WTC11 (cell line): ENCODE measurements at regions not wholly inside any gene's neighbourhood (a gene's known extent, or its start where the extent isn't known, plus 50 kb on each side); places are given as distances from the start of the nearest gene placed in this dataset.

ENCODE experiments used
- ATAC-seq: fragments of 200-7000 bp; cut with Tn5 transposase; 2 replicates; pipeline ENCODE4 v1.10.0; 2021; ENCODE audit warnings: mild to moderate bottlenecking, moderate library complexity
- CTCF ChIA-PET: fragments of 300-600 bp; sonication (Branson Sonifier 250); formaldehyde crosslinking; loops from one replicate; lab custom pipeline; 2021; ENCODE audit warnings: antibody characterized with exemption; lab: Charles Lee
- POLR2A ChIA-PET: fragments of 350-600 bp; sonication (Branson Sonifier 250); formaldehyde crosslinking; loops from one replicate; lab custom pipeline; 2021; ENCODE audit warnings: antibody characterized with exemption; lab: Charles Lee
- DNase-seq: peaks from one replicate; pipeline ENCODE4 v3.0.0; 2021; ENCODE audit warnings: low spot score
- H3K27ac Mint-ChIP-seq: 2 replicates; pipeline ENCODE4 v1.8.0; 2021; ENCODE audit warnings: mixed read lengths
- H3K27me3 Mint-ChIP-seq: 2 replicates; pipeline ENCODE4 v1.8.0; 2021; ENCODE audit warnings: low read depth, mild to moderate bottlenecking, moderate library complexity, mixed read lengths
- H3K36me3 Mint-ChIP-seq: 2 replicates; pipeline ENCODE4 v1.8.0; 2021; ENCODE audit warnings: mixed read lengths
- H3K4me1 Mint-ChIP-seq: 2 replicates; pipeline ENCODE4 v1.8.0; 2022; ENCODE audit warnings: mixed read lengths
- H3K4me3 Mint-ChIP-seq: 2 replicates; pipeline ENCODE4 v1.8.0; 2021; ENCODE audit warnings: mild to moderate bottlenecking, moderate library complexity, mixed read lengths
- H3K9me3 Mint-ChIP-seq: 2 replicates; pipeline ENCODE4 v1.8.0; 2021; ENCODE audit warnings: mixed read lengths
- AFF4 ChIP-seq: sonication (generic); formaldehyde crosslinking; IDR thresholded peaks from 2 replicates; pipeline ENCODE4 v1.8.1; 2023; ENCODE audit warnings: mild to moderate bottlenecking, missing genetic modification reagents, borderline replicate concordance
- CDX4 ChIP-seq: fragments of 250-450 bp; sonication (Bioruptor Pico); IDR thresholded peaks from 2 replicates; pipeline ENCODE4 v1.9.0; 2021; ENCODE audit warnings: moderate library complexity, mild to moderate bottlenecking, inconsistent platforms, borderline replicate concordance
- E2F5 ChIP-seq: sonication (generic); formaldehyde crosslinking; IDR thresholded peaks from 2 replicates; pipeline ENCODE4 v1.8.1; 2022; ENCODE audit warnings: mild to moderate bottlenecking, moderate library complexity, missing genetic modification reagents
- FOXP4 ChIP-seq: sonication (generic); formaldehyde crosslinking; IDR thresholded peaks from 2 replicates; pipeline ENCODE4 v1.8.0; 2022; ENCODE audit warnings: mild to moderate bottlenecking, missing genetic modification reagents
- GRHL2 ChIP-seq: fragments of 250-450 bp; sonication (Bioruptor Pico); IDR thresholded peaks from 2 replicates; pipeline ENCODE4 v1.8.0; 2022; ENCODE audit warnings: mild to moderate bottlenecking, moderate library complexity; ENCODE audit not compliant: insufficient replicate concordance, severe bottlenecking
- HMGA2 ChIP-seq: fragments of 250-450 bp; sonication (Bioruptor Pico); IDR thresholded peaks from 2 replicates; pipeline ENCODE4 v1.4.0; 2021; ENCODE audit warnings: mild to moderate bottlenecking, moderate library complexity
- IRF2 ChIP-seq: sonication (generic); formaldehyde crosslinking; IDR thresholded peaks from 2 replicates; pipeline ENCODE4 v1.8.0; 2022; ENCODE audit warnings: low read depth, missing genetic modification reagents, borderline replicate concordance
- KAT7 ChIP-seq: sonication (generic); formaldehyde crosslinking; IDR thresholded peaks from 2 replicates; pipeline ENCODE4 v1.8.1; 2023; ENCODE audit warnings: missing genetic modification reagents, mild to moderate bottlenecking, borderline replicate concordance
- MXD4 ChIP-seq: fragments of 250-450 bp; sonication (Bioruptor Pico); IDR thresholded peaks from 2 replicates; pipeline ENCODE4 v1.8.0; 2021; ENCODE audit warnings: mild to moderate bottlenecking, moderate library complexity, borderline replicate concordance
- NFE2L1 ChIP-seq: sonication (generic); formaldehyde crosslinking; IDR thresholded peaks from 2 replicates; pipeline ENCODE4 v1.8.1; 2023; ENCODE audit warnings: missing genetic modification reagents
- NR3C1 ChIP-seq: sonication (generic); formaldehyde crosslinking; conservative IDR thresholded peaks from 2 replicates; pipeline ENCODE4 v1.8.1; 2023; ENCODE audit warnings: low read depth, mild to moderate bottlenecking, missing genetic modification reagents
- TCF7 ChIP-seq: sonication (generic); formaldehyde crosslinking; IDR thresholded peaks from 2 replicates; pipeline ENCODE4 v1.8.0; 2022; ENCODE audit warnings: mild to moderate bottlenecking, low read depth, missing genetic modification reagents, moderate library complexity
- USF2 ChIP-seq: sonication (generic); formaldehyde crosslinking; IDR thresholded peaks from 2 replicates; pipeline ENCODE4 v1.8.1; 2023; ENCODE audit warnings: mild to moderate bottlenecking, missing genetic modification reagents, moderate library complexity
- ZNF121 ChIP-seq: sonication (generic); formaldehyde crosslinking; IDR thresholded peaks from 2 replicates; pipeline ENCODE4 v1.8.0; 2023; ENCODE audit warnings: missing genetic modification reagents
- ZNF138 ChIP-seq: sonication (generic); formaldehyde crosslinking; conservative IDR thresholded peaks from 2 replicates; pipeline ENCODE4 v1.8.1; 2022; ENCODE audit warnings: mild to moderate bottlenecking, moderate library complexity, missing genetic modification reagents
- ZNF232 ChIP-seq: sonication (generic); formaldehyde crosslinking; IDR thresholded peaks from 2 replicates; pipeline ENCODE4 v1.8.0; 2022; ENCODE audit warnings: mild to moderate bottlenecking, missing genetic modification reagents
- ZNF263 ChIP-seq: sonication (generic); formaldehyde crosslinking; IDR thresholded peaks from 2 replicates; pipeline ENCODE4 v1.8.1; 2022; ENCODE audit warnings: low read depth, mild to moderate bottlenecking, moderate library complexity, missing genetic modification reagents
- ZNF671 ChIP-seq: fragments of 250-450 bp; sonication (Bioruptor Pico); IDR thresholded peaks from 2 replicates; pipeline ENCODE4 v1.8.0; 2021; ENCODE audit warnings: mild to moderate bottlenecking
- TF ChIP-seq, protein P1 (sequence below): fragments of 200-600 bp; IDR thresholded peaks from 2 replicates; pipeline ENCODE4 v1.8.0; 2022; ENCODE audit warnings: antibody characterized with exemption
- TF ChIP-seq, protein P2 (sequence below): sonication (generic); formaldehyde crosslinking; IDR thresholded peaks from 2 replicates; pipeline ENCODE4 v1.8.1; 2022; ENCODE audit warnings: mild to moderate bottlenecking, missing genetic modification reagents, moderate library complexity, borderline replicate concordance

GRCh38 chr2:234138836-234139235 lies 88.3 kb downstream of the SPP2 start (continued):
- TF ChIP-seq, protein P1, sequence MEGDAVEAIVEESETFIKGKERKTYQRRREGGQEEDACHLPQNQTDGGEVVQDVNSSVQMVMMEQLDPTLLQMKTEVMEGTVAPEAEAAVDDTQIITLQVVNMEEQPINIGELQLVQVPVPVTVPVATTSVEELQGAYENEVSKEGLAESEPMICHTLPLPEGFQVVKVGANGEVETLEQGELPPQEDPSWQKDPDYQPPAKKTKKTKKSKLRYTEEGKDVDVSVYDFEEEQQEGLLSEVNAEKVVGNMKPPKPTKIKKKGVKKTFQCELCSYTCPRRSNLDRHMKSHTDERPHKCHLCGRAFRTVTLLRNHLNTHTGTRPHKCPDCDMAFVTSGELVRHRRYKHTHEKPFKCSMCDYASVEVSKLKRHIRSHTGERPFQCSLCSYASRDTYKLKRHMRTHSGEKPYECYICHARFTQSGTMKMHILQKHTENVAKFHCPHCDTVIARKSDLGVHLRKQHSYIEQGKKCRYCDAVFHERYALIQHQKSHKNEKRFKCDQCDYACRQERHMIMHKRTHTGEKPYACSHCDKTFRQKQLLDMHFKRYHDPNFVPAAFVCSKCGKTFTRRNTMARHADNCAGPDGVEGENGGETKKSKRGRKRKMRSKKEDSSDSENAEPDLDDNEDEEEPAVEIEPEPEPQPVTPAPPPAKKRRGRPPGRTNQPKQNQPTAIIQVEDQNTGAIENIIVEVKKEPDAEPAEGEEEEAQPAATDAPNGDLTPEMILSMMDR: no peak
- no peak for TF ChIP-seq NR3C1 (CRISPR knock-in tag)

DNA sequence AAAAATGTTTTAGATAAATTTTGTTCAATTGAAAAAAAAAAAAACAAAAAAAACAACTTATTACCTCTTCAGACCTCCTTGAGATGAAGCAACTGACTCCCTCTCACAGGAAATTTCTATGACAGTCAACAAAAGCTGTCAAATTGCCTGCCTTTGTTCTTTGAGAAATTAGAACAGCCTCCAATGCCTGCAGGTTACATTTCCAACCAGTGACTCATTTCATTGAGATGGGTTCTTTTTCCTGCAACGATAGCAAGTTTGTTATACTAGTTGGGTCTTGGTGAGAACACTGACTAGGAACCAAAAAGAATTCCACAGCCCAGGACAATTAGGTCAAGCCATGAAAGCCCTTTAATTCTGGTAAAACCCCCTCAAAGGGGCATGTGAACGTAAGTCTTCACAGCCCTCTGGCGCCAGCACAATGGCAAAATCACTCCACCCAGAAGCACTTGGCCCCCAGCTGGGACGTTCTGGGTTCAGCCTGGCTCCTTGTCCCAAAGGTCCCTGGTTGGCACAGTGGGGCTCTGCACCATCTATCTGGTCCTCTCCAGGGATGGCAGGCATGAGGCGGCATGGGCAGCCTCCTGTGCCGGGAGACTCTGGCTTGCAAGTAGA lies 87.0 kb downstream of the SPP2 start:
- Mint-ChIP-seq H3K36me3 (no peaks in the 10 kb centered on the region), H3K4me1 (peaks cover 16% of the 10 kb centered on the region), H3K9me3 (peaks cover 12% of the 10 kb centered on the region), H3K27me3 (no peaks in the 10 kb centered on the region; the same call in 1 of the 2 replicates), H3K27ac (no peak overlapping the region)
- no peak for ATAC-seq
- POLR2A ChIA-PET: no interaction called here
- TF ChIP-seq AFF4 (CRISPR knock-in tag) (no peak), GRHL2 (CRISPR knock-in tag) (no peak), CDX4 (CRISPR knock-in tag) (no peak), IRF2 (CRISPR knock-in tag) (no peak), FOXP4 (CRISPR knock-in tag) (no peak), NR3C1 (CRISPR knock-in tag) (no peak), ZNF263 (CRISPR knock-in tag) (no peak), ZNF138 (CRISPR knock-in tag) (no peak), MXD4 (CRISPR knock-in tag) (no peak), HMGA2 (CRISPR knock-in tag) (no peak), NFE2L1 (CRISPR knock-in tag) (no peak), KAT7 (CRISPR knock-in tag) (no peak), TCF7 (CRISPR knock-in tag) (no peak), E2F5 (CRISPR knock-in tag) (no peak), USF2 (CRISPR knock-in tag) (no peak), ZNF121 (CRISPR knock-in tag) (no peak), ZNF671 (CRISPR knock-in tag) (no peak), ZNF232 (CRISPR knock-in tag) (no peak)
- TF ChIP-seq, protein P2, sequence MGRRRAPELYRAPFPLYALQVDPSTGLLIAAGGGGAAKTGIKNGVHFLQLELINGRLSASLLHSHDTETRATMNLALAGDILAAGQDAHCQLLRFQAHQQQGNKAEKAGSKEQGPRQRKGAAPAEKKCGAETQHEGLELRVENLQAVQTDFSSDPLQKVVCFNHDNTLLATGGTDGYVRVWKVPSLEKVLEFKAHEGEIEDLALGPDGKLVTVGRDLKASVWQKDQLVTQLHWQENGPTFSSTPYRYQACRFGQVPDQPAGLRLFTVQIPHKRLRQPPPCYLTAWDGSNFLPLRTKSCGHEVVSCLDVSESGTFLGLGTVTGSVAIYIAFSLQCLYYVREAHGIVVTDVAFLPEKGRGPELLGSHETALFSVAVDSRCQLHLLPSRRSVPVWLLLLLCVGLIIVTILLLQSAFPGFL (CRISPR knock-in tag): no peak
- TF ChIP-seq, all 79 proteins: peak for 0
- CTCF ChIA-PET: no interaction called here
- no peak overlapping the region for H3K4me3 Mint-ChIP-seq
- DNase-seq: no peak
